Activated CD4-positive, CD25-positive, alpha-beta regulatory T cell treated with anti-CD3 and anti-CD28 coated beads, Interleukin-2, amount 50 U/mL, for 24 hours (primary cell): ENCODE measurements at regions not wholly inside any gene's neighbourhood (a gene's known extent, or its start where the extent isn't known, plus 50 kb on each side); places are given as distances from the start of the nearest gene placed in this dataset.

Experiments
- ATAC-seq, 2 donors: fragments of 150-1000 bp; cut with Tn5 transposase; one replicate each; pipeline ENCODE4 v1.10.0; 2021; ENCODE audit warnings: mild to moderate bottlenecking in 1 of 2, moderate library complexity in 1 of 2

DNA sequence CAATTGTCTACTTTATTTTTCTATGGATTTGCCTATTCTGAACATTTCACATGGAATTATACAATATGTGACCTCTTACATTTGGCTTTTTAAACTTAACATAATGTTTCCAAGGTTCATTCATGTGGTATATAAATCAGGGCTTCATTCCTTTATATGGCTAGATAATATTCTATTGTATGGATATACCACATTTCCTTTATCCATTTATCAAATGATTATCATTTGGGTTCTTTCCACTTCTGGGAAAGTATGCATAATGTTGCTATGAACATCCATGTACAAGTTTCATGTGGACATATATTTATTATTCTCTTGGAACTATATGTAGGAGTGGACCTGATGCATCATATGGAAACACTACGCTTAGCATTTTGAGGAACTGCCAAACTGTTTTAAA lies 99.7 kb upstream of the NCKAP5 start:
- ATAC-seq = no peak

DNA sequence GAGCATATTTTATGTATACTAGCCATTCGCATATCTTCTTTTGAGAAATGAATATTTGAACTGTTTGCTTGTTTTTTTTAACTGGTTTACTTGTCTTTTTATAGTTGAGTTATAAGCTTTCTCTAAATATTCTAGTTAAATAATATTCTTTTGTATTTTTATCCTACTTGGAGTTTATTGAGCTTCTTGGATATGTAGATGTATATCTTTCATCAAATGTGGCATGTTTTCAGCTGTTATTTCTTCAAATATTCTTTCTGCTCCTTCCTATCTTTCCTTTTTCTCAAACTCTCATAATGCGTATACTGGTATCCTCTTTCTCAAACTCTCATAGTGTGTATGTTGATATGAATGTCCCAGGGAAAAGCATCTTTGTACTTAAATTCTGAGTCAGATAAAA lies 100.3 kb upstream of the NCKAP5 start:
- no peak for ATAC-seq

DNA sequence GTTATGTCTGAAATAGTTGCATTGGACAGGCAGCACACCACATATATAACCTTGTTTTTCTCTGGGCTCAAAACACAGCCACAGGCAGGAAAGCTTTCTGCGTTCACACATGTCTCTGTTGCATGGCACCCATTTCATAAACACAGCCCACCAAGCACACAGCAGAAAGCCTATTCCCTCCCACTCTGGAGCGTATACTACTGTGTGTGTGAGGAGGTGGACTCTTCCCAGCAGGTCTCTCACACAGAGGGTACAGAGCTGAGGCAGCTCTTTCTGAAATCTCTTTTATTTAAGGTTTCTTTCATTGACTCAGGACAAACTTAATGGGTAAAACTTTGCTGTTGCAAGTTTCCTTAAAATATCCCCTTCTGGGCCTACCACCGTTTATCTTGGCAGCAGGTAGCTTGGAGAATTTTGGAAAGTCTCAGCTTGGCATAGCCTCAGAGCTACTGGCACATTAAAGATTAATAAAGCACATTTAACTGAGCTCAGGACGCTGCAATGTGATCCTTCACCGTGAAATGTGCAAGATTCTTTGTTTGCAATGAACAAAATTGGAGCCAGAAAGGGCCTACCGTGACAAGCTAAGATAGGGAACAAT lies 105.1 kb upstream of the NCKAP5 start:
- ATAC-seq = no peak

DNA sequence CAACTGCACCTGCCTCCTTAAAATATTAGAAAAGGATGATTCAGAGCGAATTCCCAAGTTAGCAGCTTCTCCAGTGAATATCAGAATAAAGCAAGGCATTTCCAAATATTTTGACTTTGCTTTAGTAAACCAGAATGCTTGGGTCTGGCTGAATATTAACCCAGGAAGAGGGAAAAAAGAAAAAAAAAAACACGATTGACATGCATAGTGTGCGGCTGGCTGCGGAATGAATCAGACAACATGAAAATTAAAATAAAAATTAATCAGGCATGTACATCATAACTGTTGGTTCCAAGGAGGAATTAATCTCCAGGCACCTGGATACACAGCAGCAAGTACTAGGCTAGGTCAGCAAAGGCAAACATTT lies 105.8 kb upstream of the NCKAP5 start:
- no peak for ATAC-seq

DNA sequence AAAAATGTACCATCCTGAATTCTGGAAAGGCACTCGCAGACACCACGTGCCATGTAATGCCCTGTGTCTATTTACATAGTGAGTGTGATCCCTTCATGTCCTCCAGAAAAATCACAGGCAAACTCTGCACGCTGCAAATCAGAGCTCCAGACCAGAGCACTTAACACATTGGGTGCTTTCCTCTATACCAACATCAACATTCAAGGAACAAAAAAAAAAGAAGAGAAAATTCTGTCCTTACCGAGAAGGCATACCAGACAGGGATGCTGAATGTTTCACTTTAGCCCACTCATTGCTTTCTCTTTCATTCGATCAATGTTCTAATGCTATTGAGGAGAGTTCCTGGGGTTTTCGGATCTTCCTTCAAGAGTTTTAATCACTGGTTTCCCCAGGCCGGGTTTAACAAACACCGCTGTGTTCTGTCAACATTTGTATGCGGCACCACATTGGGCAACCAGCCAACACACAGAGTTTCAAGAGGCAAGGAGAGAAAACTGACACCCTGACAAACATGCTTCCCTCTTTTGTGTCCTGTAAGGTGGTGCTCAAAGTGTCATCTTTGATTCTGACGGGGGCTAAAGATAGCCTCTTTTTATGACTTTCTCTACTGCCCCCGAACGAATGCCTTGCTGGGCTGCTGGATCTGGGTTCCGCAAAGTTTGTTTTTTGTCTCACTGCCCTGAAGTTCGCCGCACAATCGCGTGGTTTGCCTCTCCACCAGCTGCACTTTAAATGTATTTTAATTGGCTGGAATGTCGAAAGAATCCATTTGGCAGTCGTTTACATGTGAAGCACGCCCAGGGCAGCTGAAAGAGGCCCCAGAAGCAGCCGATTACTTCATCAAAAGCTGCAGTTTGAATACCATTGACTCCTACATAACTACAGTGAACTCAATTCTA lies 106.4 kb upstream of the NCKAP5 start:
- no peak for ATAC-seq

DNA sequence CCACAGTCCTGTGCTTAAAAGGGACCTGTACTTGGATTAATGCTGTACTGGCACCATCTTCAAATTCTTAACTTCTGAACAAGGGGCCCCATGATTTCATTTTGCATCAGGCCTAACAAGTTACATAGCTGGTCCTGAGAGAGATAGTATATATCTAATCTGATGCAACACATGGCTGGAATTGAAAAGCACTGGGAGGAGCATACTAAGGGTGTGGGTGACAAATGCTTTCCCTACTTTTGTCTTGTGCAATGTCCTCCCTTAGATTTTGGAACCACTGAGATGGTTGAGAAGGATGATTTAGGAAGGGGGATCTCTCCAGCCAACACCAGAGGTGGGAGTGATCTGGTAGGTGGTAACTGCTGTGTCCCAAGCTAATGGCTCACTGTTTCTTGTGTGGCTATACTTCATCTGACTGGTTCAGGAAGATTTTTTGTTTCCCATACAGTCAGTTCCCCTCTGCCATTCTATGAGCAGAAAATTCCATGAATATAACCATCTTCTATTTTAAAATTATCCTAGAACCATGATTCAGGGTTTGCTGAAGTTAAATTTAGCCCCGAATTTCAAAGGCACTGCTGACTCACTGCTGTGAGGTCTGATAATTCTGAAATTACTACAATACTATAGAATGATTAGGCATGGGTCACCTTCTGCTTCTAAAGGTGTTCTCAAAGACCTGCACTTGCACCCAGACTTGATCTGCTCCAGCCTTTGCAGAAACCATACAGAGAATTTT lies 108.3 kb upstream of the NCKAP5 start:
- no peak for ATAC-seq

DNA sequence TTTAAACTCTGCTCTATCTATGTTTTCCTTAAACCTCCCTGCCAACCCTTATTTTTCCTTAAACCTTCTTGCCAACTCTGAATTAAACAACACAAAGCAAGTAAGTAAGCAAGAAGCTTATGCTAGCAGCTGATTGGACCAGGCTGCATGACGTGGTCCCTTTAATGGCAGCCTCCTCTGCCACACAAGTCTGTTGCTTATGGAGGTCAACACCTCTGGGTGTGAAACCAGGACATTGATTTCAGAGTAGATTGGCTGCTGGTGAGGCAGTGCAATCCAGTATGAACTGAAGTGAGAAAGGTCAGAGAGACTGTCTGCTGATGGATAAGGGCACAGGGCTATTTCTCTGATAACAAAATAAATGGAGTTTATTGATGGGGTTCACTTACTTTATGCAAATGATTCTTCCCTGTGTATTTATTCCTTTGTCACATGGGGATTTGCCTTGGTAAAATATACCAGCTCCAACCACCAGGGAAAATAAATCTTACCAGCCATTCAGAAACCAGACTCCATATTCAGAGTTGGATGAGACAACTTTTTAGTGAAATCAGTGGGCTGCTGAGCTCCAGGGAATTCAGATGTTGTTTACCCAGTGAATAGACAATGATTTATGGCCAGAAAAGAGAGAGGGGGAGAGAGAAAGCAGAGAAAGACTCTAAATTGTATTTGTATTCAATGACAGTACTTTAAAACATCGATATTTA lies 112.2 kb upstream of the NCKAP5 start:
- ATAC-seq = no peak

DNA sequence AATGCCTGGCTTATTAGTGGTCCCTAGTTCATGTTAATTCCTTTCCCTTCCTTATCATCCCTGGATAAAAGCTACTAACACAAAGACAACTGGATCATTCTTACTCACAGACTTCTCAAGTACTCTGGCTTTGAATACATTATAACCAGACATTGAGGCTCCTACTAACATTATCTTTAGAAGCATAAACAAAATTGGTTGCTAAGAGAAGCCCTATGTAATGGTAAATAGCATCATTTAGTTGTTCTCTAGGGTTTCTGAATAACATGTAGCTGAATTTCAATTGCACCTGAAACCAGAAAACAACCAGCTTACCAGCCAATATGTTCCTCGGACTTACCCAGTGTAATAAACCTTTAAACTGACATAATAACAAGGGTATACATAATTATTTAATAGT lies 114.1 kb upstream of the NCKAP5 start:
- no peak for ATAC-seq

DNA sequence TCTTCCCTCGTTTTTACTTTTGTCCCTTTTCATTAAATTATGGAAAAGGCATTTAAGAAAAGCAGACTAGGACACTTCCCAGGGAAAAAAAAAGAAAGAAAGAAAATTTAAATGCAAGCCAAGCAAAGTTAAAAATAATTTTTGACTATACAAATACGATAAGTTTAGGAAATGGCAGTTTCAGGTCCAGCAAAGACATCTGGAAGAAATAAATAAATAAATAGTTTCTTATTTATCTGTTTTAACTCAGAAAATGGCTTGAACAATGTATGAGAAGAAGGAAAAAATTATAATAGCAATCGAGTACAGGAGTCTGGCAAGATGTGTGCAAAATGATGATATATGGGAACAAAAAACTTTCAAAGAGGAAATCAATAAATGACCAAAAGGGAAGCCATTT lies 114.6 kb upstream of the NCKAP5 start:
- ATAC-seq = no peak

DNA sequence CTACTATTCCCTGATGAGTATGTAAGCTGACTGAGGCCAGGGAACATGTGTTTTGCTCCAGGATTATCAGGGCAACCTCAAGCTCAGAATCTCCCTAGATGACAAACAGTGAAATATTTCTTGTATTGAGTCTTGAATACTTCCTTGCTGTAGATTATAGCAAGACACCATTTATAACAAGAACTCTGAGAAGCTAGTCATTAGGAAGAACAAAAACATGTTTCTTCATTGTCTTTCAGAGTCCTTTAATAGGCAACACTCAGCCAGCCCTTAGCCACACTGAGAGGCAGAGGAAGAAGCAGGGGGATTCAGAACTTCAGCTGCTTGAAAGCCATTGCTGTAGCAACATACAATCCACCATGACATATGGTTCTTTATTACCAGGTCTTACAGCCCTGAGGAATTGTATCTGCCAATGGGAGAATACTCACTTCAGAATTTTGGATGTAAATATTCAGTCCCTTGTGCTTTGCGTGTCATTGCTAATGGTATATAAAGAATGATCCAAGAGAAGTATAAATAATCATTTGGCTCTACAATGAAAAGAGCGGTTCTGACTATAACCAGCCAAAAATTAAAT lies 117.5 kb upstream of the NCKAP5 start:
- ATAC-seq = no peak

DNA sequence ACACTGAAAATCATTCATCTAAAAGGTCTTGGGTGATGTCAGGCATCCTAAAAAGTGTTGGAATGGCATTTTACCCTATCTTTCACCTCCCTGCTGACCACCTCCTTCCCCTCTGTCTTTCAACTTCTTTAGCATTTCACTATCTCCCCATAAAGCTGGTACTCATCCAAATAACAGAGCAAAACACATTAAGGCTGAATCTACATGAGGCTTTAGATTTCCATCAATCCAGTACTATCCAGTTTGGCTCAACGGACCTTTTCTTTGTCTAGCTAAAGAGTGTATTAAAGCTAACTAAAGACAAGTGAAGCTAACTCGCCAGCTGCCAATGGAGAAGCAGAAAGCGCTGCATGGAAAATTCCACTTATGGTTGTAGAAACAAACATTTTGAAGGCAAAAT lies 122.5 kb upstream of the NCKAP5 start:
- no peak for ATAC-seq

DNA sequence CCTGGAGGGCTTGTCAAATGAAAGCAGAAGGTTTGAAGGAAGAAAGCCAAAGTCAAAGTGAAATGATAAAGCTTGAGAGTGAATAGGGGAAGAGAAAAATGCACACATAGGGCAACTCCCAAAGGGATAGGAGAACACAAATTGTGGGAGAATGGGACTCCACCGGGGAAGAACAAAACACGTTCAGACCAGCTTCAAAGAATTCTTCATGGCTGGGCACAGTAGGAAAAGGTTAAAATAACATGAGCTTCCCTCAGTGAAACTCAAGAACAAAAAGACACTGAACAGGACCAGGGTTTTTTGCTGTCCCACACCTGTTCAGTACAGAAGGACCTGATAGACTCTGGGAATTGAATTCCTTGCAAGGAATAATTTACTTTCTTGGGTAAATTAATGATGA lies 123.1 kb upstream of the NCKAP5 start:
- no peak for ATAC-seq

DNA sequence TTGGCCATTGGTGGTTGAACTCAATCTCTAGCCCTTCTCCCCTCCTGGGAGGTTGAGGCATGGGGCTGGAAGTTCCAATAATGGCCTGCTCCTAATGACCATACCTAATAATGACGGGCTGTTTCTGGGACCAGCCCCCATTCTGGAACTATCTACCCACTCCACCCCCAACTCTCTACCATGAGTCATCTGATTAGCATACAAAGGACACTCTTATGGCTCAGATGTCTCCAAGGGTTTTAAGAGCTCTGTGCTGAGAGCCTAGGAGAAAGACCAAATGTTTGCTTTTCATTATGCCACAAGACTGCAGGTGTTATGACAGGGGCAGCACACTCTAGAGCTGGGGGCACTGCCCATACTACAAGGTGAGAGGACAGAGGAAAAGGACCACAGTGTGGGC lies 137.0 kb upstream of the NCKAP5 start:
- no peak for ATAC-seq

DNA sequence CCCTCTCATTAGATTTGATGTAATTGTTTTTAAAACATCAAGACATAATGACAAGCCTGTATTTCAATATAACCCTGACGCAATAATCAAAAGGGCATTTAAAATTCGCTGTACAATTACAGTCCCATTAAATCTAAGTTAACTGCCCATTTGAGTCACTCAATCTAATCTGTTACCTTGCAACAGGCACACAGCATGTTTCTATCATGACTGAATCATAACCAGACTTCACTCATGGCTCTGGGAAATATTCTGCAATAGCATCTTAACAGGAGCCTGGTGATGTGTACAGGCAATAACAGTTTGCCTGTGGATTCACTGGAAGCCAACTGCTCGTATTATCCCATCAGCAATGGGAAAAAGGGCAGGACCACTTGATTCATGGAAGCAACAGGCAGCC lies 142.3 kb upstream of the NCKAP5 start:
- no peak for ATAC-seq

DNA sequence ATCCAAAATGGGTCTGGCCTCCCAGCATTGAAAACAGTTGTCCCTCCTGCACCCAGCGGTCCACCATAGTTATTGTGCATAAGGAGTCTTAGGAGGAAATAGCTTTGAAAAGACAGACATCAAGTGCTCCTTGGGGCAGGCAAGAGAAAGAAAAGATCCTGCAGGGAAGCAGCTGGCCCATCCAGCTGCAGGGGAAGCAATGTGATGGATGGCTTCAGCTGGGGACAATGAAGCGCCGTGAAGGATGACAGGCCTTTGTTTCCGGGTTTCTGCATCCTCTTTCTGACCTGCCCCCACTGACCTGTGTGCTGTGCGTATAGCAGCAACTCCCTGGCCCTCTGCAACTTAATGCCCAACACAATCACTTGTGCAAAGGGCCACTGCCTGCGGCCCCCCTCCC lies 142.9 kb upstream of the NCKAP5 start:
- ATAC-seq = no peak

DNA sequence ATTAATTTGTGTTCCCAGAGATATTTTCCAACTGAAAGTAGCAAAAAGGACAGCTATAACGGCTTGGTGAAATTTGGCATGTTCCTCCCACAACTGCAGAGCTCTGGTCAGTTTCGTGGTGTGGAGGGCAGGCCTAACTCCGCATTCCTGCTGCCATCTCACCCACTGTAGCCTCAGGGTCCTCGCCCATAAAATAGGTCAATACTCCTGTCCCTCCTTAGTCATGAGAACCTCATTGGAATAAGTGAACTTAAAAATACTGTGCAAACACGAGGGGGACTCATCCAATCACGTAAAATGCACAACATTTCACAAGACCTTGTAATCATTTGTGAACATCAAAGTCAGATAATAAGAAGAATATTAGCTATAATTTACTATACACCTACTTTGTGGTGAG lies 143.5 kb upstream of the NCKAP5 start:
- ATAC-seq = no peak

DNA sequence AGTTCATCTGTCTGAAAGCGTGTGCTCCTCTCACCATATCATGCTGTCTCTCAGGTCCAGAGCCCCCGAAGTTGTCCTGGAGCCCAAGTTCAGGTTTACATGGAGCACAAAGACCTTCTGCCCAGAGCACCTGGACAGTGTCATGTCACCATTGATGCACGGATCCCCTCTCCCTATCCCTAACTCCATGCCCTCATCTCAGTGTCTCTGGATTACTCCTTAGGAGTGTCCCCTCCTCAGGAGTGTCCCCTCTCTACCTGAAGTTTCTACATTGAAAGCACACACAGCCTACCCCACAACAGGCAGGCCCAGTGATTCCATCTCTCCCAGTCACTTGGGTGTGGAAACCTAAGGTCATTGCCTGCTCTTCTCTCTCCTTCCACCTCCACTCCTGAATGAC lies 144.1 kb upstream of the NCKAP5 start:
- no peak for ATAC-seq

DNA sequence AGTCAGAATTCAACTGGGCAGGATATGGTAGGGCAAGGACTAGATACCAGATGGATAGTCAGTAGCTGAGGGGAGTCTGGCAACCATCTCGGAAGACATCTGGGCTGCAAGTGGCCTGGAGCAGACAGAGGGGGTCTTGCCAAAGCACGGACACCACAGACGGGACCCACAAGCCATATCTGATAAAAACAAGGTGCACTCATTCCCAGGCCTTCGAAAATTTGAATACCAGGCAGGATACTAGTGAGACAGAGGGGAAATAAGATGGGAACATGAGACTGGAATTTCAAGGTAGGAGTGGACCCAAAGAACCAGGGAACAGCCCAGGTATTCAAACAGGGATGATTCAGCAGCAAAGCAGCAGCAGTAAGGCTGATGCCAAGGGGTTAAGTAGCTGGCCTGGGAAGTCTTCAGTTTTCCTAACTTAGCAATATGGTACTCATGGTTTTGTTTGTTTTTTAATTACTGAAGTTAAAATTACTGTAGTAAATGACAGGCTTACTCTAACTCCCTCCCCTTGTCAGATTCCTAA lies 144.9 kb upstream of the NCKAP5 start:
- no peak for ATAC-seq

DNA sequence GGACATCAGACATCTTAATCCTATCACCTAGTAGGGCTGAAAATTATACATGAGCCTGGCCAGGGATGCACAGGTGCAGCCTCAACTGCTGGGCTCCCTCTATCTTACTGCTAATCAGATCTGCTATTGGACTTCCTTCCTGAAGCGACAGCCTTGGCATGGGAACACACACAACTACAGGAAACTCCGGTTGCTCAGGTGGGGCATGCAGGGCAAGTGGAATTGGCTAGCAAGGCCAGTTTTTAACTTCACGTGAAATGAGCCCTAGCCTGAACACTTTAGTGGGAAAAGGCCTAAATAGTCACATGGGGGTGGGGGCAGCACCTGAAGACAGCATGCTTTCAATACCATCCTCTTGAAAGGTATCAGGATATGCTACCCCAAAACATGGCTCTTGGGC lies 147.9 kb upstream of the NCKAP5 start:
- no peak for ATAC-seq

DNA sequence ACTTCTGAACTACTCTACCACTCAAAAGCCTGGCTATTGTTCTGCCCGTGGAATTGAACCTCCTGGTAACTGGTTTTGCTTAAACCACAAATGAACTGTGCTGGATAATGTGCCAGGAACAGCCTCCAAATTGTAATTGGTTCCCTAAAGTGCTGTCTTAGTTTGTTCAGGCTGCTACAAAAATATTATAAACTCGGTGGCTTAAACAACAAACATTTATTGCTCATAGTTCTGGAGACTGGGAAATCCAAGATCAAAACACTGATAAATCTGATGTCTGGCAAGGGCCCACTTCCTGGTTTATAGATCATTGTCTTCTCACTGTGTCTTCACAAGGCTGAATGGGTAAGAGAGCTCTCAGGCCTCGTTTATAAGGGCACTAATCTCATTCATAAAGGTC lies 149.2 kb upstream of the NCKAP5 start:
- no peak for ATAC-seq

DNA sequence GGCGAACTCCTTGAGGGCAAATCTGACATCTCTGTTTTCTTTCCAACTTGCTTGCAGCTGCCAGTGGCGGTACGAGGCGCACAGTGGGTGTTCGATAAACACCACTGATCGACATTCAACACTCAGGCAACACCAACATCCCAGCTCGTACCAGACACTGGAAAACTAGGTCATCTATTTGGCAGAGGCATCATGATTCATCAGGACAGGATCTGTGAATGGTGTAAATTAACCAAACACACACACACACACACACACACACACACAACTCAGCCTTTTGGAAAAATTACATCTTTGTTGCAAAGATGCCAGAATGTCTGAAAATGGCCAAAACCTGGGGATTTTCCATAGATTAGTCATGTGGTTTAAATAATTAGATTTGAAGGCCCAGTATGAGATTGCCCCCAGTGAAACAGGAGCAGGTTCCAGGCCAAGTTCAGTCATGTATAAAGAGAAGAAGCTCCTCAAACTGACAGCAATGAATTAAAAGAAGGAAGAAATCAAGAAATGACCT lies 150.5 kb upstream of the NCKAP5 start:
- ATAC-seq = no peak

DNA sequence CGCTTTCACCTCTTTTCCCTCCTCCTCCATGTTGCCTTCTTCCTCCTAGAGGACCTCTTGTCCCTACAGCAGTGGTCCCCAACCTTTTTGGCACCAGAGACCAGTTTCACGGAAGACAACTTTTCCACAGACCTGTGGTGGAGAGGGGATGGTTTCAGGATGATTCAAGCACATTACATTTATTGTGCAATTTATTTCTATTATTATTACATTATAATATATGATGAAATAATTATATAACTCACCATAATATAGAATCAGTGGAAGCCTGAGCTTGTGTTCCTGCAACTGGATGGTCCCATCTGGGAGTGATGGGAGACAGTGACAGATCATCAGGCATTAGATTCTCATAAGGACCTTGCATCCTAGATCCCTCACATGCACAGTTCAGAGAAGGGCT lies 152.2 kb upstream of the NCKAP5 start:
- no peak for ATAC-seq

DNA sequence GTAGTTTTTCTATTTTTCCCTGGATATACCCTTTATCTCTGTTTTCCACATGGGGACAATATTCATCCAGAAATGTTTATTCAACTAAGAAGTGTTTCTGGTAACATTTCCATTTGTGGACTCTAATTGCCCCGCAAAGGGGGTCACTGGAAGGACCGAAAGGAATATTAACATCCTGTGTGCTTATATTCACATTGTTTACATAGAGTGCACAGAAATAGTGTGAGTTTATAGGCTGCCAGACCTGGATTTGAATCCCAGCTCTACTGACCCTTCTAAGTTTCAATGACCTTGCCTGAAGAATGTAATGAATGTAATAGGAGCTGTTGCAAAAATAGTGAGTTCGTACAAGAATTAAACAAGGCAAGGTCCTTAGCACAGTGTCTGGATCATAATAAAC lies 152.9 kb upstream of the NCKAP5 start:
- ATAC-seq = no peak
